HepG2 (cell line): ENCODE measurements at regions not wholly inside any gene's neighbourhood (a gene's known extent, or its start where the extent isn't known, plus 50 kb on each side); places are given as distances from the start of the nearest gene placed in this dataset.

Experiments used
- ATAC-seq: fragments of 200-7000 bp; cut with Tn5 transposase; 3 replicates; pipeline ENCODE4 v1.9.1; 2020; ENCODE audit warnings: mild to moderate bottlenecking, moderate library complexity
- BruUV-seq: library from RNA; stranded (reverse); fragments of 400-500 nt; replicated peaks from 2 replicates; lab custom pipeline; 2021; lab: Mats Ljungman, UMichigan
- CTCF ChIA-PET: fragments of 300-600 bp; formaldehyde crosslinking; extraction: SDS; loops from one replicate; lab custom pipeline; 2021; ENCODE audit warnings: low total read pairs, inconsistent platforms, low intra/inter-chr PET ratio; lab: Yijun Ruan, JAX
- POLR2A ChIA-PET: fragments of 350-600 bp; sonication (Branson Sonifier 250); formaldehyde crosslinking; loops from one replicate; lab custom pipeline; 2020; ENCODE audit warnings: antibody characterized with exemption, inconsistent platforms; lab: Yijun Ruan, JAX
- DNase-seq: peaks from one replicate; pipeline ENCODE4 v3.0.0-alpha.2; 2015; ENCODE audit warnings: low spot score
- FAIRE-seq: peaks from 3 replicates; lab custom pipeline; 2011; peaks lifted over from hg19 to GRCh38; lab: Jason Lieb, UNC
- H2AFZ ChIP-seq: one replicate; pipeline ENCODE4 v1.6.1; 2011; ENCODE audit warnings: low read length, inconsistent platforms
- H3K27ac ChIP-seq: fragments of 300-600 bp; 3 replicates; pipeline ENCODE4 v1.8.0; 2011; ENCODE audit warnings: mixed run types, mild to moderate bottlenecking, mixed read lengths, low read length, inconsistent platforms; ENCODE audit not compliant: insufficient read depth; ENCODE audit errors: extremely low read length
- H3K27me3 ChIP-seq, 2 experiments: fragments of 200-600 bp in 1 of 2; 2 replicates in 1 of 2; 3 replicates in 1 of 2; pipeline versions ENCODE4 v1.6.0 to v1.8.0; 2011; ENCODE audit warnings: low read length in 2 of 2, mild to moderate bottlenecking in 2 of 2, moderate library complexity in 2 of 2, inconsistent platforms in 1 of 2; ENCODE audit not compliant: insufficient read depth in 2 of 2, control insufficient read depth in 1 of 2
- H3K36me3 ChIP-seq, 2 experiments: fragments of 200-600 bp in 1 of 2; replicated peaks in 1 of 2; 2 replicates in 1 of 2; 3 replicates in 1 of 2; pipeline versions ENCODE4 v1.5.1 to v1.8.0; 2011; ENCODE audit warnings: low read length in 2 of 2, inconsistent platforms in 1 of 2; ENCODE audit not compliant: insufficient read depth in 2 of 2, control insufficient read depth in 1 of 2
- H3K4me1 ChIP-seq: 2 replicates; pipeline ENCODE4 v1.5.1; 2012; ENCODE audit warnings: low read length, inconsistent platforms; ENCODE audit not compliant: insufficient read depth
- H3K4me2 ChIP-seq: 2 replicates; pipeline ENCODE4 v1.6.0; 2011; ENCODE audit warnings: low read depth, low read length, inconsistent platforms
- H3K4me3 ChIP-seq, 3 experiments: fragments of 200-600 bp in 1 of 3; sonication (generic), shearing (Covaris generic) in 1 of 3; replicated peaks in 1 of 3; 2 replicates each; pipeline ENCODE4 v1.5.1; 2011 to 2016; ENCODE audit warnings: low read length in 3 of 3, inconsistent platforms in 2 of 3, low read depth in 2 of 3, mild to moderate bottlenecking in 2 of 3, control low read depth in 1 of 3, mixed read lengths in 1 of 3; ENCODE audit not compliant: insufficient read depth in 1 of 3
- H3K79me2 ChIP-seq: one replicate; pipeline ENCODE4 v1.6.1; 2011; ENCODE audit warnings: low read length, inconsistent platforms; ENCODE audit not compliant: insufficient read depth
- H3K9ac ChIP-seq: 2 replicates; pipeline ENCODE4 v1.6.0; 2011; ENCODE audit warnings: mild to moderate bottlenecking, low read depth, low read length, inconsistent platforms; ENCODE audit not compliant: insufficient read depth
- H3K9me3 ChIP-seq: 2 replicates; pipeline ENCODE4 v1.5.1; 2012; ENCODE audit warnings: mild to moderate bottlenecking, low read length
- H4K20me1 ChIP-seq: 2 replicates; pipeline ENCODE4 v1.6.0; 2011; ENCODE audit warnings: inconsistent platforms, mild to moderate bottlenecking, low read length, moderate library complexity; ENCODE audit not compliant: insufficient read depth
- GLI4 ChIP-seq: sonication (generic); formaldehyde crosslinking; IDR thresholded peaks from 2 replicates; pipeline ENCODE4 v1.5.1; 2020; ENCODE audit warnings: missing genetic modification reagents, mild to moderate bottlenecking, moderate library complexity, borderline replicate concordance
- KLF15 ChIP-seq: sonication (generic); formaldehyde crosslinking; IDR thresholded peaks from 2 replicates; pipeline ENCODE4 v1.8.1; 2023; ENCODE audit warnings: borderline replicate concordance, mild to moderate bottlenecking, inconsistent platforms, missing genetic modification reagents, mixed read lengths
- PLRG1 ChIP-seq: fragments of 450-650 bp; conservative IDR thresholded peaks from 2 replicates; pipeline ENCODE4 v1.6.1; 2016
- SOX13 ChIP-seq, 3 experiments: fragments of 450-650 bp in 1 of 3; sonication (generic) in 1 of 3; formaldehyde crosslinking in 1 of 3; IDR thresholded peaks in 2 of 3; conservative IDR thresholded peaks in 1 of 3; 2 replicates each; pipeline versions ENCODE4 v1.5.0 to v1.6.1; 2016 to 2020; ENCODE audit warnings: antibody characterized with exemption in 1 of 3, mild to moderate bottlenecking in 1 of 3, missing compliant biosample characterization in 1 of 3, missing genetic modification reagents in 1 of 3, moderate library complexity in 1 of 3
- TCF7 ChIP-seq: sonication (generic); IDR thresholded peaks from 2 replicates; pipeline ENCODE4 v1.6.1; 2016; ENCODE audit warnings: antibody characterized with exemption, low read depth
- ZBTB42 ChIP-seq: sonication (generic); formaldehyde crosslinking; IDR thresholded peaks from 2 replicates; pipeline ENCODE4 v1.5.0; 2020; ENCODE audit warnings: mild to moderate bottlenecking, missing genetic modification reagents
- ZNF136 ChIP-seq: sonication (generic); formaldehyde crosslinking; IDR thresholded peaks from 2 replicates; pipeline ENCODE4 v1.8.1; 2022; ENCODE audit warnings: low read depth, mild to moderate bottlenecking, moderate library complexity, missing genetic modification reagents
- ZNF367 ChIP-seq: sonication (generic); formaldehyde crosslinking; IDR thresholded peaks from 2 replicates; pipeline ENCODE4 v1.4.0; 2020; ENCODE audit warnings: missing genetic modification reagents, borderline replicate concordance
- WGBS: methylation state at CpG from one replicate; pipeline ENCODE4 v1.1.6; 2017; ENCODE audit warnings: low lambda C conversion rate; 5-methylcytosine and 5-hydroxymethylcytosine counted together
- in situ Hi-C: cut with HindIII; loops from 2 replicates; pipeline ENCODE4 v1.10.0; 2017; ENCODE audit warnings: low pct_unique_long_range_greater_than_20kb; ENCODE audit not compliant: extremely low pct_ligation_motif_present
- intact Hi-C: fragments of 100-400 bp; cut with micrococcal nuclease; formaldehyde crosslinking; loops from one replicate; pipeline ENCODE4 v1.10.0; 2022; ENCODE audit not compliant: unreplicated experiment
- TF ChIP-seq, protein P1 (sequence below): sonication (generic); formaldehyde crosslinking; IDR thresholded peaks from 2 replicates; pipeline ENCODE4 v1.4.0; 2020; ENCODE audit warnings: missing genetic modification reagents
- TF ChIP-seq, protein P2 (sequence below): sonication (generic); formaldehyde crosslinking; IDR thresholded peaks from 2 replicates; pipeline ENCODE4 v1.4.0; 2020; ENCODE audit warnings: mild to moderate bottlenecking, missing genetic modification reagents
- TF ChIP-seq, protein P3 (sequence below): sonication (generic); formaldehyde crosslinking; IDR thresholded peaks from 2 replicates; pipeline ENCODE4 v1.9.0; 2022; ENCODE audit warnings: low read depth, missing genetic modification reagents

- TF ChIP-seq, protein P1, sequence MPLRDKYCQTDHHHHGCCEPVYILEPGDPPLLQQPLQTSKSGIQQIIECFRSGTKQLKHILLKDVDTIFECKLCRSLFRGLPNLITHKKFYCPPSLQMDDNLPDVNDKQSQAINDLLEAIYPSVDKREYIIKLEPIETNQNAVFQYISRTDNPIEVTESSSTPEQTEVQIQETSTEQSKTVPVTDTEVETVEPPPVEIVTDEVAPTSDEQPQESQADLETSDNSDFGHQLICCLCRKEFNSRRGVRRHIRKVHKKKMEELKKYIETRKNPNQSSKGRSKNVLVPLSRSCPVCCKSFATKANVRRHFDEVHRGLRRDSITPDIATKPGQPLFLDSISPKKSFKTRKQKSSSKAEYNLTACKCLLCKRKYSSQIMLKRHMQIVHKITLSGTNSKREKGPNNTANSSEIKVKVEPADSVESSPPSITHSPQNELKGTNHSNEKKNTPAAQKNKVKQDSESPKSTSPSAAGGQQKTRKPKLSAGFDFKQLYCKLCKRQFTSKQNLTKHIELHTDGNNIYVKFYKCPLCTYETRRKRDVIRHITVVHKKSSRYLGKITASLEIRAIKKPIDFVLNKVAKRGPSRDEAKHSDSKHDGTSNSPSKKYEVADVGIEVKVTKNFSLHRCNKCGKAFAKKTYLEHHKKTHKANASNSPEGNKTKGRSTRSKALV = no peak
- TF ChIP-seq, protein P2, sequence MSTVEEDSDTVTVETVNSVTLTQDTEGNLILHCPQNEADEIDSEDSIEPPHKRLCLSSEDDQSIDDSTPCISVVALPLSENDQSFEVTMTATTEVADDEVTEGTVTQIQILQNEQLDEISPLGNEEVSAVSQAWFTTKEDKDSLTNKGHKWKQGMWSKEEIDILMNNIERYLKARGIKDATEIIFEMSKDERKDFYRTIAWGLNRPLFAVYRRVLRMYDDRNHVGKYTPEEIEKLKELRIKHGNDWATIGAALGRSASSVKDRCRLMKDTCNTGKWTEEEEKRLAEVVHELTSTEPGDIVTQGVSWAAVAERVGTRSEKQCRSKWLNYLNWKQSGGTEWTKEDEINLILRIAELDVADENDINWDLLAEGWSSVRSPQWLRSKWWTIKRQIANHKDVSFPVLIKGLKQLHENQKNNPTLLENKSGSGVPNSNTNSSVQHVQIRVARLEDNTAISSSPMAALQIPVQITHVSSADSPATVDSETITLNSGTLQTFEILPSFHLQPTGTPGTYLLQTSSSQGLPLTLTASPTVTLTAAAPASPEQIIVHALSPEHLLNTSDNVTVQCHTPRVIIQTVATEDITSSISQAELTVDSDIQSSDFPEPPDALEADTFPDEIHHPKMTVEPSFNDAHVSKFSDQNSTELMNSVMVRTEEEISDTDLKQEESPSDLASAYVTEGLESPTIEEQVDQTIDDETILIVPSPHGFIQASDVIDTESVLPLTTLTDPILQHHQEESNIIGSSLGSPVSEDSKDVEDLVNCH (CRISPR knock-in tag) = no peak
- no peak for TF ChIP-seq ZNF136 (CRISPR knock-in tag)
- TF ChIP-seq, all 625 proteins: peak for 0
Observed at GRCh38 chr13:21960108-21960507, 289.2 kb downstream of the FGF9 start (continued).

DNA sequence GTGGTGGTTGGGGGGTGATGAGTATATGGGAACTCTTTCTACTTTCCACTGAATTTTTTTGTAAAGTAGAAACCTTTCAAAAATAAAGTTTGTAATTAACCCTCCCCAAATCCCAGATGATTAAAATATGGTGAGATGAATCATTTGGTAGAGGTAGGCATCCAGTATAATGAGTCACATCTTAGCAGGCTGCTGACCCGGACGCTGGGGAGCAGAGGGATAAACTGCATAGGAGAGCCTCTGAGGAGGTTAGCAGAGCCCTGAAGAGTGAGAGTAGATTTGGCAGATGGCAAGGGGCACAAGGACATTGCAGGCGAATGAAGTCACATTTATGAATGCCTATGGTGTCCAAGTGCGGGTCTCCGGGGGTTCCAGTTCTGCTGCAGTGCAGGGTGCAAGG, 293.8 kb downstream of the FGF9 start:
- WGBS = 11% methylated on average over 5 of the region's 5 CpGs
- no peak for ATAC-seq
- intact Hi-C loops = no loop called here
- Histone ChIP-seq H3K4me3 (no peak overlapping the region), H3K4me1 (no peaks in the 10 kb centered on the region), H3K4me2 (no peak overlapping the region), H3K36me3 (no peaks in the 10 kb centered on the region), H3K9me3 (no peaks in the 10 kb centered on the region; the same call in 1 of the 2 replicates), H2AFZ (no peak overlapping the region), H3K27me3 (no peaks in the 10 kb centered on the region), H3K27ac (no peak overlapping the region), H3K79me2 (no peaks in the 10 kb centered on the region), H3K9ac (no peak overlapping the region), H4K20me1 (no peaks in the 10 kb centered on the region)
- in situ Hi-C loops = no loop called here
- no peak for FAIRE-seq
- ChIA-PET CTCF (no interaction called here), POLR2A (no interaction called here)
- DNase-seq = no peak
- BruUV-seq = no TSS peak
- no peak for TF ChIP-seq GLI4 (CRISPR knock-in tag)
- no peak for TF ChIP-seq SOX13 (IDR thresholded peaks at IDR 0.05)
- no peak for TF ChIP-seq SOX13 (CRISPR knock-in tag; conservative IDR thresholded peaks at IDR 0.05 in 1 of 2, IDR thresholded peaks at IDR 0.05 in 1 of 2)
- TF ChIP-seq ZBTB42 (CRISPR knock-in tag) = no peak
- TF ChIP-seq KLF15 (CRISPR knock-in tag) = no peak
- no peak for TF ChIP-seq TCF7
- no peak for TF ChIP-seq PLRG1
- TF ChIP-seq, protein P3, sequence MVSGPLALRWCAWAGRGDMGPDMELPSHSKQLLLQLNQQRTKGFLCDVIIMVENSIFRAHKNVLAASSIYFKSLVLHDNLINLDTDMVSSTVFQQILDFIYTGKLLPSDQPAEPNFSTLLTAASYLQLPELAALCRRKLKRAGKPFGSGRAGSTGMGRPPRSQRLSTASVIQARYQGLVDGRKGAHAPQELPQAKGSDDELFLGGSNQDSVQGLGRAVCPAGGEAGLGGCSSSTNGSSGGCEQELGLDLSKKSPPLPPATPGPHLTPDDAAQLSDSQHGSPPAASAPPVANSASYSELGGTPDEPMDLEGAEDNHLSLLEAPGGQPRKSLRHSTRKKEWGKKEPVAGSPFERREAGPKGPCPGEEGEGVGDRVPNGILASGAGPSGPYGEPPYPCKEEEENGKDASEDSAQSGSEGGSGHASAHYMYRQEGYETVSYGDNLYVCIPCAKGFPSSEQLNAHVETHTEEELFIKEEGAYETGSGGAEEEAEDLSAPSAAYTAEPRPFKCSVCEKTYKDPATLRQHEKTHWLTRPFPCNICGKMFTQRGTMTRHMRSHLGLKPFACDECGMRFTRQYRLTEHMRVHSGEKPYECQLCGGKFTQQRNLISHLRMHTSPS (CRISPR knock-in tag) = no peak
- no peak for TF ChIP-seq ZNF367 (CRISPR knock-in tag)
